OCI-LY1 (cell line): ENCODE measurements at regions not wholly inside any gene's neighbourhood (a gene's known extent, or its start where the extent isn't known, plus 50 kb on each side); places are given as distances from the start of the nearest gene placed in this dataset.

ENCODE experiments used
- EZH2 ChIP-seq: fragments of 200-600 bp; sonication (generic), shearing (Covaris generic); IDR thresholded peaks from 2 replicates; pipeline ENCODE4 v1.8.0; 2017; ENCODE audit warnings: borderline replicate concordance, mixed run types, mild to moderate bottlenecking, antibody characterized with exemption, low read length, moderate library complexity, mixed read lengths
- TF ChIP-seq, protein P1 (sequence below): fragments of 200-600 bp; sonication (generic), shearing (Covaris generic); IDR thresholded peaks from 2 replicates; pipeline ENCODE4 v1.5.1; 2017; ENCODE audit warnings: mild to moderate bottlenecking, antibody characterized with exemption, low read length, moderate library complexity, mixed read lengths

GRCh38 chr10:3996697-3997096, 211.7 kb upstream of the KLF6 start:
- TF ChIP-seq, protein P1, sequence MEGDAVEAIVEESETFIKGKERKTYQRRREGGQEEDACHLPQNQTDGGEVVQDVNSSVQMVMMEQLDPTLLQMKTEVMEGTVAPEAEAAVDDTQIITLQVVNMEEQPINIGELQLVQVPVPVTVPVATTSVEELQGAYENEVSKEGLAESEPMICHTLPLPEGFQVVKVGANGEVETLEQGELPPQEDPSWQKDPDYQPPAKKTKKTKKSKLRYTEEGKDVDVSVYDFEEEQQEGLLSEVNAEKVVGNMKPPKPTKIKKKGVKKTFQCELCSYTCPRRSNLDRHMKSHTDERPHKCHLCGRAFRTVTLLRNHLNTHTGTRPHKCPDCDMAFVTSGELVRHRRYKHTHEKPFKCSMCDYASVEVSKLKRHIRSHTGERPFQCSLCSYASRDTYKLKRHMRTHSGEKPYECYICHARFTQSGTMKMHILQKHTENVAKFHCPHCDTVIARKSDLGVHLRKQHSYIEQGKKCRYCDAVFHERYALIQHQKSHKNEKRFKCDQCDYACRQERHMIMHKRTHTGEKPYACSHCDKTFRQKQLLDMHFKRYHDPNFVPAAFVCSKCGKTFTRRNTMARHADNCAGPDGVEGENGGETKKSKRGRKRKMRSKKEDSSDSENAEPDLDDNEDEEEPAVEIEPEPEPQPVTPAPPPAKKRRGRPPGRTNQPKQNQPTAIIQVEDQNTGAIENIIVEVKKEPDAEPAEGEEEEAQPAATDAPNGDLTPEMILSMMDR = no peak
- TF ChIP-seq EZH2 = no peak
